ENCODE measurements at regions not wholly inside any gene's neighbourhood (a gene's known extent, or its start where the extent isn't known, plus 50 kb on each side); places are given as distances from the start of the nearest gene placed in this dataset.

- DNase-seq (ENCODE audit: low read depth in 2 of 2) = no peak
Observed at GRCh38 chr5:126208691-126209090, 214.5 kb upstream of the GRAMD2B start.

DNA sequence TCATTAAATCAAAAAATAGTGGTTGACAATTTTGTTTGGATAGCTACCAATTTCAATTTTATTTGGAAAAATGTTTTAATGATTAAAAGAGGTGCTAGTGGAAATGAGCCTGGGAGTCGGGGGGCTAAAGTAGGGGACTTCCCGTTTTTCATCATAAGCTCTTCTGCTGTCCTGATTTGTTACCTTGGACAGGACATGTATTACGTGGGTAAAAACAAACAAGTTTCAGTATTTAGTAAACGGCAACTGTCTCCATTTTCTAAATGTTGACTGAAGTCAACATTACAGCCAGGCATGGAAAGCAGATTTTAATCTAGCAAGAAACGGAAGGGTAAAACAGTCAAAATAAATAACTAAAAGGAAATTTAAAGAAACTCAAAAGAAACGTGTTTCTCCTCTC, 212.3 kb upstream of the GRAMD2B start:
- DNase-seq (ENCODE audit: low read depth in 2 of 2) = no peak

DNA sequence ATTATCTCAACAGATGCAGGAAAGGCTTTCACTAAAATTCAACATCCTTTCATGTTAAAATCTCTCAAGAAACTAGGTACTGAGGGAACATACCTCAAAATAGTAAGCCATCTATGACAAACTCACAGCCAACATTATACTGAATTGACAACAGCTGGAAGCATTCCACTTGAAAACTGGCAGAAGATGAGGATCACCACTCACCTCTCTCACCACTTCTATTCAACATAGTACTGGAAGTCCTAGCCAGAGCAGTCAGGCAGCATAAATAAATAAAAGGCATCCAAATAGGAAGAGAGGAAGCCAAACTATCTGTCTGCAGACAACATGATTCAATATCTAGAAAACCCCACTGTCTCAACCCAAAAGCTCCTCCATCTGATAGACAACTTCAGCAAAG, 203.6 kb upstream of the GRAMD2B start:
- no peak for DNase-seq (ENCODE audit: low read depth in 2 of 2)

DNA sequence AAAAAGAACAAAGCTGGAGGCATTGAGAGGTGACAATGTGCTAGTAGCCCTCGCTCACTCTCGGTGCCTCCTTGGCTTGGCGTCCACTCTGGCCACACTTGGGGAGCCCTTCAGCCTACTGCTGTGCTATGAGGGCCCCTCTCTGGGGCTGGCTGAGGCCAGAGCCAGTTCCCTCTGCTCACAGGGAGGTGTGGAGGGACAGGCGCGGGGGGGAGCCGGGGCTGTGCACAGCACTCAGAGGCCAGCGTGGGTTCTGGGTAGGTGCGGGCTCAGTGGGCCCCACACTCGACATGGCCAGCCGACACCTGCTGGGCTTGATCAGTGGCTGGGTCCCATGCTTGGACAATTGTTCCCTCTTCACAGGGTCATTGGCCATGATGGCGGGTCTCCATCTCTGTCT, 202.5 kb upstream of the GRAMD2B start:
- no peak for DNase-seq (ENCODE audit: low read depth in 2 of 2)

GRCh38 chr5:126228934-126229333, 194.3 kb upstream of the GRAMD2B start:
- DNase-seq (ENCODE audit: low read depth in 2 of 2) = no peak

DNA sequence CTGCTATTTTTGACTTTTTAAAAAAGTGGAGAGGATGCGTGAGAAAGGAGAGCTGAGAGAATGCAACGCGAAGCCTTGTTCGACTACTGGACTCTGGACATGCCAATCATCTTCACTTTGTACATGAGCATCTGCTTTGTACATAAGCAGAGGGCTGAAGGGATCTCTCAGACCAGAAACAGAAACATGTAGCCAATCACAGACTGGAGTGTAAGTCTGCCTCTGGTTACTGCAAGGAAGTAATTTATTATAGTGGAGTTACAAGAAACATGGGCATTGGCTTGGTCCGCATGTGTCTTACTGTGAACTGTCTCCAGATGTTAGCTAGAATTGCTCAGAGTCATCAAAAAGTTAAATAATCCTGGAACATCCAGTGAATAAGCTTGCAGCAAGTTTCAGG, 190.0 kb upstream of the GRAMD2B start:
- no peak for DNase-seq (ENCODE audit: low read depth in 2 of 2)

DNA sequence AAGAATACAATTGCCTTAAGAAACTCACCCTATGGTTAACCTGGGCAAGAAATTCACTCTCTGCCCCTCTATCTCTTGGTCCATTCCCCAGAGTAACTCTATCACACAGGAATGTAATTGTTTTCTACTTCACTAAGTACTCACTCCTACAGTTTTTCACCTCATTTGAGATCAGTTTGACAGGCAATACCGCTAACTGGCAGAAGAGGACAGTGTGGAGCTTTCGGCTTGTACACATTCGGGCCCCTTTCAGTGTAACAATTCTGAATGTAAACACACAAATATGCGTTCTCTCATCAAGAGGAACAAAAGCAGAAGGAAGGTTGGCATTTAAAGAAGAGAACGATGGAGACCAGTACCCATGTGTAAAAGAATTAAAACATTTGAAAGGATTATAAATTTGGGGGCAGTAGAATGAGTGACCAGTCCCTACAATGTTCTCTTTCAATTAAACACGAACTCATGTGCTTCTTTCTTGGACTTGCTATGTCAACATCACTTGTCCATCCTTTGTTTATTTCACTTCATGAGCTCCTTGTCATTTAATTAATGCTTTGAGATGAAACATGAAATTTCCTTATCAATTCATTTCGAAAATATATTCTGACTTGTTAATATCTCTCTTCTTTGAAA, 188.5 kb upstream of the GRAMD2B start:
- DNase-seq (ENCODE audit: low read depth in 2 of 2) = no peak

DNA sequence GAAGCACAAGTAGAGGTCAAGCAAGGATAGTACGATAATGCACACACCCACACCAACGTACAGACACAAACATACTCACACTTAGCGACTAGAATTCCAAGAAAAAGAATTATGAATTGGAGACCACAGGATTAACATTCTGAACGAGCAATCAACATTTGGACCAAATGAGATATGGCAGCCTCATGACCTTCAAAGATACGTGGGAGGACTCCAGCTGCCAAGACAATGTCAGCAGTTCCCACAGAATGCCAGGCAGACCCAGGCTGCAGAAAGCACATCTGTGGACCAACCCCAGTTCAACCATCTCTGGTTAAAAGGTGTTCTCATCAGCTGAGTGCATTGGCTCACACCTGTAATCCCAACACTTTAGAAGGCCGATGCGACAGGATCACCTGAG, 187.6 kb upstream of the GRAMD2B start:
- no peak for DNase-seq (ENCODE audit: low read depth in 2 of 2)

DNA sequence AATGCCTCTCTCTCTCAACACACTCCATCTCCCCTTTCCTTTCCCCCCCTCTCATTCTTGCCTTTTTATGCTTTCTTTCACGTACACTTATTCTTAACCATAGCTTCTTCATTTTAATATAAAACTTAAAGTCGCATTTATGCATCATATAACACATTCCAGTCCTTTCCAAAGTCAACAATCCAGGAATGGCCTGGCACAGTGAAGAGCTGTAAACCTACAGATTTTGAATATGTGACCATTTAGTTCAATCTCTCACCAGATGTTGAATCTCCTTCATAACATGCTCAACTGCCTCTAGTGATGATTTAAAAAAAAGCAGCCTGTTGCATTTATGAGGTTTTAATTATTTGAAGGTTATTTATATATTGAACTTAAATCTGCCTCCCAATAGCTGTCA, 186.2 kb upstream of the GRAMD2B start:
- no peak for DNase-seq (ENCODE audit: low read depth in 2 of 2)

- no peak for DNase-seq (ENCODE audit: low read depth in 2 of 2)
Observed at GRCh38 chr5:126248611-126249010, 174.6 kb upstream of the GRAMD2B start.

GRCh38 chr5:126251024-126251423, 172.2 kb upstream of the GRAMD2B start:
- no peak for DNase-seq (ENCODE audit: low read depth in 2 of 2)

DNA sequence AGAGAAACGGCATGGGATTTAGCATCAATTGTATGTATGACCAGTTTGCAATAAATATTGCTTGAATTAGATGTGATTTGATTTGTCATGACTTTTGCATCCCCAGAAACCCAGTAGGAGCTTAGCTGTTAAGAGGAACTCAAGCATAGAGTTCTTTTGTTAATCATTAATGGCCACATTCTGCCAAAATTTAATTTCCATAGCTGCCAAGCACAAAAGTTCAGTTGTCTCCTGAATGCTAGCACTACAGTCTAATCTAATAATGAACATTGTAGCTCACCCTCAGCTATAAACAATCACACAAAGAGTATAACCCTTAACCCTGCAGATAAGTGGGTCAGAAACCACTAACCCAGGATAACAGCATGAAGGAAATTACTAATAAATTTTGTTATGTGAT, 169.8 kb upstream of the GRAMD2B start:
- no peak for DNase-seq (ENCODE audit: low read depth in 2 of 2)

GRCh38 chr5:126263591-126264184, 159.5 kb upstream of the GRAMD2B start:
- DNase-seq (ENCODE audit: low read depth in 2 of 2) = no peak

GRCh38 chr5:126265917-126266316, 157.3 kb upstream of the GRAMD2B start:
- no peak for DNase-seq (ENCODE audit: low read depth in 2 of 2)

GRCh38 chr5:126267438-126267837, 155.8 kb upstream of the GRAMD2B start:
- no peak for DNase-seq (ENCODE audit: low read depth in 2 of 2)

- no peak for DNase-seq (ENCODE audit: low read depth in 2 of 2)
Observed at GRCh38 chr5:126268697-126269315, 154.4 kb upstream of the GRAMD2B start.

GRCh38 chr5:126269511-126269910, 153.7 kb upstream of the GRAMD2B start:
- no peak for DNase-seq (ENCODE audit: low read depth in 2 of 2)

DNA sequence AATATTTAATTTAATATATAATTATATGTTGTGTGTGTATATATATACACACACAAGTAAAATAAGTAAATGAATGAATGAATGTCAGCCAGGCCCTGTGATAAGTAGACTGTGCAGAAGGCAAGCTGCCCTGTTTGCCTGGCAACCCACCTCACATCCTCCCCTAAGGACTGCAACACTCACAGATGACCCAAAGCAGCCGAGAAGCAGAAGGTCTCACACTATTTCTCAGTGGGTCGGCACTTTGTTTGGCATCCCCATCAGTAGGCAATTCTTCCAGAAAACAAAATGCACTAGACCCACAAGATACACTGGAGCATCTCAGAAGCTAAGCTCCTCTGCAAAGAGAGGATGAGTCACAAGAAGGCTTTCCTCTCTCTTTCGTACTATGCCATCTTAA, 152.1 kb upstream of the GRAMD2B start:
- DNase-seq (ENCODE audit: low read depth in 2 of 2) = no peak

GRCh38 chr5:126274076-126274762, 149.0 kb upstream of the GRAMD2B start:
- no peak for DNase-seq (ENCODE audit: low read depth in 2 of 2)

DNA sequence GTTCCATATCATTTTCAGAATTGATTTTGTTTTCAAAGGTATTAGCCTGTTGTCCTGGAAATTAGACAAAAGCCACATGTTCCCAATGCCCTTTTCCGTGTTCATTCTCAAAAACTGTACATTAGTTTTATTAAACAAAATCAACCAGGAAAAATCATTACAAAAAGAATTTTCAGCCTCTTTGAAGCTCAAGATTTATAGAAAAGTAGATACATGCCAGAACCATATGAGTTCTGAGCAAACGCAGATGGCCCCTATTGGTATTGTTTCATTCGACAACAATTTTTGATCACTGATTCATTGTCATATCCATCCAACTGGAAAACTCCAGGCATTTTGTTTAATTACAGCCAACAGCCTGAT, 148.5 kb upstream of the GRAMD2B start:
- no peak for DNase-seq (ENCODE audit: low read depth in 2 of 2)

- DNase-seq (ENCODE audit: low read depth in 2 of 2) = no peak
Observed at GRCh38 chr5:126277762-126278161, 145.4 kb upstream of the GRAMD2B start.

DNA sequence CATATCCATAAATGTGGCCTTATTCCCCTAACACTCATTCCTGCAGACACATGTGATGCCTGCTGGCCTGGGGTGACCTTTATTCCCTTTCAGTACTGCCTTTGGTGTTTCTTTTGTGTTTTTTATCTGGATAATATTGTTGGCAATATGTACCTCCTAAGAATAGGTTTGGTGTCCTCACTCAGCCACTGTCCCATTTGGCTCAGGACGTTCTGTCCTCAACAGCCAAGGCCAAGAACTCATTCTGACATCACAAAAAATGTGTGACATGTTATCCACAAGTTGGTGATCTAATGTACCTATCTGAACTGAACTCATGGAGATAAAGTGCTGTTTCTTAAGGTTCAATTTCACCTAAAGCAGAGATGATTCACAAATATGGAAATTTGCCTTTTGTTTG, 142.9 kb upstream of the GRAMD2B start:
- no peak for DNase-seq (ENCODE audit: low read depth in 2 of 2)

DNA sequence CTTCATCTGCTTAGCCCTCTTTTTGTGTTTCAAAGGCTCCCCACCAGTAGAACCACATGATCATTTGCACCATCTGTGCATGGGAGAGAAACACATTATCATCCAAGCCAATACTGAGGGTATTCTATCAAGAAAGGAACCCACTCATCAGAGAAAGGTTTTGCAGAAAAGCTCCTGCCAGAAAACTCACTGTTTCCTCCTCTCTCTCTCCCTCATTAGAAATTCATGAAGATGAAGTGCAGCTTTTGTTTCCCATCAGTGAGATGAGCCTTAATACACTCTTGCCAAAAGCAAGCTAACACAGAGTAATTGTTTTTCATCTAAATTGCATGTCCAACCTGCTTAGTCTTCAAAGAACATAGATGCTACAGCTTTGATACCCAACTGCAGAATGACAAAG, 142.4 kb upstream of the GRAMD2B start:
- DNase-seq (ENCODE audit: low read depth in 2 of 2) = no peak

Data from stimulated activated CD8-positive, alpha-beta memory T cell treated with anti-CD3 and anti-CD28 coated beads, Interleukin-2, amount 100 ng/mL, for 1 hour (primary cell).